Body of pancreas (tissue), 4 donors: ENCODE measurements at regions not wholly inside any gene's neighbourhood (a gene's known extent, or its start where the extent isn't known, plus 50 kb on each side); places are given as distances from the start of the nearest gene placed in this dataset.

ENCODE experiments used
- CTCF ChIP-seq, 7 experiments: fragments of 450-650 bp in 4 of 7; fragments of 200-600 bp in 3 of 7; sonication (generic) in 3 of 7; IDR thresholded peaks; one replicate each; pipeline ENCODE4 v1.5.1; 2016 to 2019; ENCODE audit warnings: antibody characterized with exemption in 7 of 7
- POLR2A ChIP-seq, 3 donors: fragments of 450-650 bp; IDR thresholded peaks; one replicate each; pipeline ENCODE4 v1.6.1; 2016; ENCODE audit warnings: antibody characterized with exemption in 3 of 3, mild to moderate bottlenecking in 2 of 3

- TF ChIP-seq POLR2A (IDR thresholded peaks at IDR 0.05) (no peak), CTCF (IDR thresholded peaks at IDR 0.05) (no peak)
These were observed 220.7 kb upstream of the IL12B start for GRCh38 chr5:159550951-159551350.
